Lower lobe of right lung (tissue), 2 donors: ENCODE measurements at regions not wholly inside any gene's neighbourhood (a gene's known extent, or its start where the extent isn't known, plus 50 kb on each side); places are given as distances from the start of the nearest gene placed in this dataset.

ENCODE experiments used
- ATAC-seq, 2 donors: fragments of 200-7000 bp; cut with Tn5 transposase; one replicate each; pipeline ENCODE4 v1.9.1; 2020 to 2022; ENCODE audit warnings: mild to moderate bottlenecking in 2 of 2, moderate library complexity in 2 of 2
- DNase-seq: peaks from one replicate; pipeline ENCODE4 v3.0.0-alpha.2; 2020
- H3K27ac ChIP-seq: fragments of 200-600 bp; one replicate; pipeline ENCODE4 v1.8.0; 2022
- H3K27me3 ChIP-seq: fragments of 200-600 bp; one replicate; pipeline ENCODE4 v1.8.0; 2022; ENCODE audit warnings: low read depth
- H3K36me3 ChIP-seq: fragments of 200-600 bp; one replicate; pipeline ENCODE4 v1.8.0; 2022; ENCODE audit warnings: mild to moderate bottlenecking
- H3K4me1 ChIP-seq: fragments of 200-600 bp; one replicate; pipeline ENCODE4 v1.8.0; 2022
- H3K4me3 ChIP-seq: fragments of 200-600 bp; one replicate; pipeline ENCODE4 v1.8.0; 2022; ENCODE audit warnings: mild to moderate bottlenecking
- H3K9me3 ChIP-seq: fragments of 200-600 bp; one replicate; pipeline ENCODE4 v1.8.0; 2022
- CTCF ChIP-seq: fragments of 200-600 bp; IDR thresholded peaks from one replicate; pipeline ENCODE4 v1.8.0; 2022; ENCODE audit warnings: antibody characterized with exemption, mild to moderate bottlenecking
- intact Hi-C: fragments of 100-400 bp; cut with DNase I; formaldehyde crosslinking; loops from one replicate; pipeline ENCODE4 v1.11.0; 2022
- donor health status: DM: no; HTN: yes; CAD: no; lungs with severe emphysema.

- no peaks in the 10 kb centered on the region for H3K36me3 ChIP-seq
- no peaks in the 10 kb centered on the region for H3K9me3 ChIP-seq
- H3K27ac ChIP-seq, result no peak overlapping the region
- H3K27me3 ChIP-seq, result no peaks in the 10 kb centered on the region
- no peak overlapping the region for H3K4me3 ChIP-seq
- intact Hi-C loops, result no loop called here
- ATAC-seq, result no peak
- no peak for DNase-seq
- H3K4me1 ChIP-seq, result no peaks in the 10 kb centered on the region
- TF ChIP-seq CTCF, result no peak
Measured at GRCh38 chr20:40304119-40304613, 384.9 kb downstream of the MAFB start.

GRCh38 chr20:40294747-40295146 is 394.3 kb downstream of the MAFB start:
- ATAC-seq (no peak), DNase-seq (no peak)
- Histone ChIP-seq H3K4me3 (no peak overlapping the region), H3K9me3 (peaks cover 4% of the 10 kb centered on the region), H3K4me1 (no peaks in the 10 kb centered on the region), H3K27ac (no peak overlapping the region), H3K36me3 (no peaks in the 10 kb centered on the region), H3K27me3 (no peaks in the 10 kb centered on the region)
- intact Hi-C loops, result no loop called here
- TF ChIP-seq CTCF, result no peak

- TF ChIP-seq CTCF, result no peak
- no peak for DNase-seq
- ATAC-seq, result no peak
- H3K4me1 ChIP-seq, result no peaks in the 10 kb centered on the region
- no peaks in the 10 kb centered on the region for H3K36me3 ChIP-seq
- intact Hi-C loops, result no loop called here
- H3K9me3 ChIP-seq, result peaks cover 4% of the 10 kb centered on the region
- no peak overlapping the region for H3K4me3 ChIP-seq
- no peaks in the 10 kb centered on the region for H3K27me3 ChIP-seq
- no peak overlapping the region for H3K27ac ChIP-seq
Measured at GRCh38 chr20:40294175-40294574, 394.9 kb downstream of the MAFB start.

- Histone ChIP-seq H3K9me3 (peaks cover 4% of the 10 kb centered on the region), H3K36me3 (no peaks in the 10 kb centered on the region), H3K4me1 (no peaks in the 10 kb centered on the region), H3K4me3 (no peak overlapping the region), H3K27ac (no peak overlapping the region), H3K27me3 (no peaks in the 10 kb centered on the region)
- intact Hi-C loops, result no loop called here
- ATAC-seq (no peak), DNase-seq (no peak)
- no peak for TF ChIP-seq CTCF
Measured at GRCh38 chr20:40293740-40294139, 395.3 kb downstream of the MAFB start.

GRCh38 chr20:40291493-40292135 is 397.4 kb downstream of the MAFB start:
- no peaks in the 10 kb centered on the region for H3K9me3 ChIP-seq
- H3K27me3 ChIP-seq, result no peaks in the 10 kb centered on the region
- intact Hi-C loops, result no loop called here
- TF ChIP-seq CTCF, result no peak
- no peaks in the 10 kb centered on the region for H3K36me3 ChIP-seq
- DNase-seq (no peak), ATAC-seq (no peak)
- H3K4me3 ChIP-seq, result no peak overlapping the region
- peaks cover 9% of the 10 kb centered on the region for H3K4me1 ChIP-seq
- no peak overlapping the region for H3K27ac ChIP-seq
